Smooth muscle cell (in vitro differentiated cells): ENCODE measurements at regions not wholly inside any gene's neighbourhood (a gene's known extent, or its start where the extent isn't known, plus 50 kb on each side); places are given as distances from the start of the nearest gene placed in this dataset.

Experiments
- DNase-seq: peaks from one replicate; lab custom pipeline; 2025; ENCODE audit not compliant: unreplicated experiment; lab: John Stamatoyannopoulos, UW
- H2AFZ ChIP-seq: fragments of 200-600 bp; sonication (generic); 2 replicates; pipeline ENCODE4 v1.6.0; 2016; ENCODE audit warnings: antibody characterized with exemption, low read depth, mild to moderate bottlenecking
- H3F3A ChIP-seq: fragments of 200-600 bp; sonication (generic); 2 replicates; pipeline ENCODE4 v1.6.0; 2017; ENCODE audit warnings: antibody characterized with exemption, low read depth
- H3K27ac ChIP-seq: fragments of 200-600 bp; sonication (generic); 2 replicates; pipeline ENCODE4 v1.5.1; 2016; ENCODE audit warnings: low read depth, mild to moderate bottlenecking
- H3K27me3 ChIP-seq: fragments of 200-600 bp; sonication (generic); 2 replicates; pipeline ENCODE4 v1.6.1; 2016; ENCODE audit warnings: low read depth, mild to moderate bottlenecking
- H3K36me3 ChIP-seq: fragments of 200-600 bp; sonication (generic); 2 replicates; pipeline ENCODE4 v1.5.1; 2016; ENCODE audit warnings: low read depth
- H3K4me1 ChIP-seq: fragments of 200-600 bp; sonication (generic); 2 replicates; pipeline ENCODE4 v1.5.1; 2016; ENCODE audit warnings: low read depth
- H3K4me2 ChIP-seq: fragments of 200-600 bp; sonication (generic); 2 replicates; pipeline ENCODE4 v1.6.0; 2016; ENCODE audit warnings: mild to moderate bottlenecking
- H3K4me3 ChIP-seq: fragments of 200-600 bp; sonication (generic); 2 replicates; pipeline ENCODE4 v1.5.1; 2016; ENCODE audit warnings: mild to moderate bottlenecking
- H3K79me2 ChIP-seq: fragments of 200-600 bp; sonication (generic); 2 replicates; pipeline ENCODE4 v1.6.0; 2016; ENCODE audit warnings: low read depth, mild to moderate bottlenecking
- H3K9ac ChIP-seq: fragments of 200-600 bp; sonication (generic); 2 replicates; pipeline ENCODE4 v1.6.0; 2016; ENCODE audit warnings: low read depth
- H3K9me3 ChIP-seq: fragments of 200-600 bp; sonication (generic); replicated peaks from 2 replicates; pipeline ENCODE4 v1.5.1; 2016; ENCODE audit warnings: low read depth
- H4K20me1 ChIP-seq: fragments of 200-600 bp; sonication (generic); 2 replicates; pipeline ENCODE4 v1.6.0; 2016; ENCODE audit warnings: low read depth
- WGBS: methylation state at CpG from one replicate; pipeline ENCODE4 v1.1.7; 2016; ENCODE audit warnings: low lambda C conversion rate; 5-methylcytosine and 5-hydroxymethylcytosine counted together
- TF ChIP-seq, protein P1 (sequence below): fragments of 200-600 bp; sonication (generic); IDR thresholded peaks from 2 replicates; pipeline ENCODE4 v1.5.1; 2017; ENCODE audit warnings: borderline replicate concordance, mild to moderate bottlenecking, antibody characterized with exemption; ENCODE audit not compliant: insufficient read depth, poor library complexity, severe bottlenecking

DNA sequence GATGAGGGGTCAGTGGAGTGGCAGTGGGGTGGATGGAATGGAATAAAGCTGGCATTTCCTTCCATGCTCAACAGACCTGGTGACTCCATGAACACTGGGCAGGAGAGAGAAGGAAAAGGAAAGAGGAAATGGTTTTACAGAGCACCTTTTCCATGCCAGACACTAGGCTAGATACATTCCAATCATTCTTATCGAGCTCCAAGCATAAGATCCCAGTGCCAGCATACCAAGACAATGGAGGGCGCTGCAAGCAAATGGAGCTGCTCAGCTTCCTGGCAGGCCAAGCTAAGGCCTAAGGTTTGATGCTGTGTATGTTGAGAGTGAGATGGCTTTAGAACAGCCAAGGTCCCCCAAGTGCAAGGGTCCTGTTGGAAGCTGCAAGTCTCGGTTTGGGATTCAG lies 113.2 kb downstream of the HSPH1 start:
- H3K27me3 ChIP-seq: no peaks in the 10 kb centered on the region
- no peak for DNase-seq
- H3K36me3 ChIP-seq: no peaks in the 10 kb centered on the region
- H3K4me2 ChIP-seq: no peak overlapping the region
- H3K27ac ChIP-seq: no peak overlapping the region
- no peak overlapping the region for H3K4me3 ChIP-seq
- H3K4me1 ChIP-seq: no peaks in the 10 kb centered on the region
- H3K9ac ChIP-seq: no peak overlapping the region
- TF ChIP-seq, protein P1, sequence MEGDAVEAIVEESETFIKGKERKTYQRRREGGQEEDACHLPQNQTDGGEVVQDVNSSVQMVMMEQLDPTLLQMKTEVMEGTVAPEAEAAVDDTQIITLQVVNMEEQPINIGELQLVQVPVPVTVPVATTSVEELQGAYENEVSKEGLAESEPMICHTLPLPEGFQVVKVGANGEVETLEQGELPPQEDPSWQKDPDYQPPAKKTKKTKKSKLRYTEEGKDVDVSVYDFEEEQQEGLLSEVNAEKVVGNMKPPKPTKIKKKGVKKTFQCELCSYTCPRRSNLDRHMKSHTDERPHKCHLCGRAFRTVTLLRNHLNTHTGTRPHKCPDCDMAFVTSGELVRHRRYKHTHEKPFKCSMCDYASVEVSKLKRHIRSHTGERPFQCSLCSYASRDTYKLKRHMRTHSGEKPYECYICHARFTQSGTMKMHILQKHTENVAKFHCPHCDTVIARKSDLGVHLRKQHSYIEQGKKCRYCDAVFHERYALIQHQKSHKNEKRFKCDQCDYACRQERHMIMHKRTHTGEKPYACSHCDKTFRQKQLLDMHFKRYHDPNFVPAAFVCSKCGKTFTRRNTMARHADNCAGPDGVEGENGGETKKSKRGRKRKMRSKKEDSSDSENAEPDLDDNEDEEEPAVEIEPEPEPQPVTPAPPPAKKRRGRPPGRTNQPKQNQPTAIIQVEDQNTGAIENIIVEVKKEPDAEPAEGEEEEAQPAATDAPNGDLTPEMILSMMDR: no peak
- H2AFZ ChIP-seq: no peak overlapping the region
- H3F3A ChIP-seq: peaks cover 14% of the 10 kb centered on the region
- no peaks in the 10 kb centered on the region for H4K20me1 ChIP-seq
- 85% methylated on average over 3 of the region's 3 CpGs for WGBS
- no peaks in the 10 kb centered on the region for H3K79me2 ChIP-seq
- no peaks in the 10 kb centered on the region for H3K9me3 ChIP-seq

DNA sequence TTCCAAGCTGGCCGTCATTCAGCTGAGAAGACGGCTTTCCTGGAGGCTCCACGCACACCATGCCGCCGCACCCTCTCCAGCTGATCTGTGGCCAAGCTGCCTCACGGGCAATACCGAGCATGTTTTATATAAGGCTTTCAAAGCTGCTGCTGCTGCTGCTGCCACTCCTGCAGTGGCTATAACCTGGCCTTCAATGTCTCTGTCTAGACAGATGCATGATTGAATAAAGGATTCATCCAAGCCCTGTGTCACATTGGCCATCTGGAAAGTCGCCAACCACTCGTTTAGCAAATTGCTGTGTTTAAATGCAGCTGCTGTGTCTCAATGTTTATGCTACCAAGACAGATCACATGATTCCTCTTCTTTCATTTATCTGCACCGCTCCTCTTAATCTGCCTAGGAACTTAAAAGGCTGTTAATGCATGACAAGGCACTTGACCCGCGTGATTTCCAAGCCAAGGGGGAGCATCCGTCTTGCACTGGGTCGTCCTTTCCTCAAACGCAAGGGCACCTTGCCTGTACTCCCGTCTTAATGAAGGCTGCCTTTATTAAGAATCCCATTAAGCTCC lies 114.3 kb downstream of the TEX26 start:
- DNase-seq: peak; percentile 19
- TF ChIP-seq, protein P1: no peak
- Histone ChIP-seq H3K4me2 (peak overlapping the region; percentile 66), H2AFZ (no peak overlapping the region), H3K4me1 (no peaks in the 10 kb centered on the region), H3K4me3 (no peak overlapping the region), H3K79me2 (no peaks in the 10 kb centered on the region), H3K27me3 (no peaks in the 10 kb centered on the region), H4K20me1 (no peaks in the 10 kb centered on the region), H3K9me3 (no peaks in the 10 kb centered on the region), H3K9ac (peak overlapping the region; percentile 71), H3K36me3 (no peaks in the 10 kb centered on the region), H3K27ac (peak overlapping the region; percentile 96), H3F3A (peaks cover 14% of the 10 kb centered on the region)
- 39% methylated on average over 16 of the region's 16 CpGs for WGBS

DNA sequence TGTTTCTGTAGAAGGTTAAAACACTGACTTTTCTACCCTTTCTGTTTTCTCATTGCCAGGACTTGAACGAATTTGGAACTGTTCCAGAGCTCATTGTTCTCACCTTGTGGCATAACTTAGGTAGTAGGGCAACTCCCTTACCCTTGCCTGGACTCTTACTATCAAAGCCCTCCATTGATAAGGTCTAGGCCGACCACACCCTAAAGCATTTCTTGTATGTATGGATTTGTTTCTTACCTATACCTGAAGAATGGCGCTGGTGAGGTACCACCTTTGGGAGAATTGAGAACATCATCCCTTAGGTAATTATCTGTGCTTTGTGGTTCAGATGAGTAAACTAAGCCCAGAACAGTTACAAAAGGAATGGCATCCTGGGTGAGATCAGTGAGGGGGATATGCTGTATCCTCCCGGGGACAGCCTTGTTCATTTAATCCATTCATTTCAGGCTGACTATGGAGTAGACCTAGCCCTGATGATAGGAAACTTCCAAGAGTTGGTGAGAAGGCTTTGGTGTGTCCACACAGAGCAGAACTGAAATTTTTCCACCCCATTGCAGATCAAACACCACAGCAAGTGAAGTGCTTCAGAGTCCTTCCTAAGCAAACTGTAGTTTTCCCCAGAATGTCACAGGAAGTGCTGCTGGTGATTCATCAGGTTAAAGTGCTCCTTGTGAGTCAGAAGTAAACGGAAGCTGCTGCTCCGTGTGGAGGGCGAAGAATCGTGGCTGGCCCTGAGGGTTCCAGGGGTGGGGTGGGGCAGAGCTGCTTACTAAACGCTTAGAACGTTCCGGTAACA lies 113.0 kb downstream of the TEX26 start:
- Histone ChIP-seq H3K27ac (peak overlapping the region; percentile 96), H3K27me3 (no peaks in the 10 kb centered on the region), H3K4me1 (no peaks in the 10 kb centered on the region), H3K4me3 (no peak overlapping the region), H2AFZ (no peak overlapping the region), H3K36me3 (no peaks in the 10 kb centered on the region), H3K4me2 (peak overlapping the region; percentile 66), H3F3A (peaks cover 14% of the 10 kb centered on the region), H4K20me1 (no peaks in the 10 kb centered on the region), H3K9me3 (no peaks in the 10 kb centered on the region), H3K79me2 (no peaks in the 10 kb centered on the region), H3K9ac (peak overlapping the region; percentile 71)
- WGBS: 23% methylated on average over 11 of the region's 11 CpGs
- peak; percentile 21 for DNase-seq
- TF ChIP-seq, protein P1: no peak
